Suprapubic skin (tissue), 4 donors: ENCODE measurements at regions not wholly inside any gene's neighbourhood (a gene's known extent, or its start where the extent isn't known, plus 50 kb on each side); places are given as distances from the start of the nearest gene placed in this dataset.

Experiments
- DNase-seq, 2 donors: peaks; one replicate each; pipeline ENCODE4 v3.0.0-alpha.2; 2019; ENCODE audit warnings: low spot score in 2 of 2
- H3K27ac ChIP-seq: fragments of 200-600 bp; sonication (generic); one replicate; pipeline ENCODE4 v1.5.1; 2019
- H3K27me3 ChIP-seq: fragments of 200-600 bp; sonication (generic); one replicate; pipeline ENCODE4 v1.5.1; 2019
- H3K36me3 ChIP-seq: fragments of 200-600 bp; sonication (generic); one replicate; pipeline ENCODE4 v1.5.1; 2019
- H3K4me1 ChIP-seq: fragments of 200-600 bp; sonication (generic); one replicate; pipeline ENCODE4 v1.5.1; 2019
- H3K4me3 ChIP-seq: fragments of 200-600 bp; sonication (generic); one replicate; pipeline ENCODE4 v1.5.1; 2019; ENCODE audit warnings: mild to moderate bottlenecking
- H3K9me3 ChIP-seq: fragments of 200-600 bp; sonication (generic); one replicate; pipeline ENCODE4 v1.5.1; 2019
- EP300 ChIP-seq: sonication (generic); formaldehyde crosslinking; IDR thresholded peaks from one replicate; pipeline ENCODE4 v1.6.1; 2017; ENCODE audit warnings: antibody characterized with exemption
- POLR2A ChIP-seq, 2 donors: fragments of 450-650 bp; IDR thresholded peaks; one replicate each; pipeline ENCODE4 v1.6.1; 2017; ENCODE audit warnings: antibody characterized with exemption in 2 of 2, mild to moderate bottlenecking in 2 of 2, moderate library complexity in 2 of 2
- POLR2AphosphoS5 ChIP-seq, 3 donors: sonication (generic); formaldehyde crosslinking; IDR thresholded peaks; one replicate each; pipeline ENCODE4 v1.6.1; 2017; ENCODE audit warnings: antibody characterized with exemption in 3 of 3
- WGBS: methylation state at CpG from one replicate; pipeline ENCODE4 v1.1.5; 2018; 5-methylcytosine and 5-hydroxymethylcytosine counted together
- TF ChIP-seq, protein P1 (sequence below), 2 donors: fragments of 200-600 bp in 1 of 2; fragments of 450-650 bp in 1 of 2; sonication (generic) in 1 of 2; IDR thresholded peaks; one replicate each; pipeline ENCODE4 v1.5.1; 2016 to 2019; ENCODE audit warnings: antibody characterized with exemption in 2 of 2, mild to moderate bottlenecking in 1 of 2, moderate library complexity in 1 of 2

DNA sequence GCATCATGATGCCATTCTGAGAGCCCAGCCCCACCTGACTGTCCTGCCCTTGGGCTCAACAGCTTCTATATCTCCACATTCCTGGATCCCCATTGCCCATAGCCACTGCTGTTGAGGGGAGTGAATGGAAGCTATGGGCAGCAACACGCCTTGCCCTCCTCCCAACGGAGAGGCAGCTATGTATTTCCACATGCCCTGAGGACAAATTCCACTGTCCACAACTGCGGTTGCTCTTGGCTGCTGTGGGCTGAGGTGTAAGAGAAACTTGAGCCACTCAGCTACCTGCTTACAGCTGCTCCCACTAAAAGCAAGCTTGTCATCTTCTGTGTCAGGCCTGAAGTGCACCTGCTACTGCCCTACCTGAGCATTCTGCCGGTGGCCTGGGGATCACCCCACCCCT is 222.9 kb downstream of the PSAT1 start:
- Histone ChIP-seq H3K4me3 (no peak overlapping the region), H3K27me3 (no peaks in the 10 kb centered on the region), H3K27ac (no peak overlapping the region), H3K36me3 (no peaks in the 10 kb centered on the region), H3K4me1 (no peaks in the 10 kb centered on the region), H3K9me3 (peaks cover 16% of the 10 kb centered on the region)
- DNase-seq = no peak
- no peak for TF ChIP-seq POLR2A (IDR thresholded peaks at IDR 0.05)
- no peak for TF ChIP-seq POLR2AphosphoS5 (IDR thresholded peaks at IDR 0.05)
- TF ChIP-seq, protein P1, sequence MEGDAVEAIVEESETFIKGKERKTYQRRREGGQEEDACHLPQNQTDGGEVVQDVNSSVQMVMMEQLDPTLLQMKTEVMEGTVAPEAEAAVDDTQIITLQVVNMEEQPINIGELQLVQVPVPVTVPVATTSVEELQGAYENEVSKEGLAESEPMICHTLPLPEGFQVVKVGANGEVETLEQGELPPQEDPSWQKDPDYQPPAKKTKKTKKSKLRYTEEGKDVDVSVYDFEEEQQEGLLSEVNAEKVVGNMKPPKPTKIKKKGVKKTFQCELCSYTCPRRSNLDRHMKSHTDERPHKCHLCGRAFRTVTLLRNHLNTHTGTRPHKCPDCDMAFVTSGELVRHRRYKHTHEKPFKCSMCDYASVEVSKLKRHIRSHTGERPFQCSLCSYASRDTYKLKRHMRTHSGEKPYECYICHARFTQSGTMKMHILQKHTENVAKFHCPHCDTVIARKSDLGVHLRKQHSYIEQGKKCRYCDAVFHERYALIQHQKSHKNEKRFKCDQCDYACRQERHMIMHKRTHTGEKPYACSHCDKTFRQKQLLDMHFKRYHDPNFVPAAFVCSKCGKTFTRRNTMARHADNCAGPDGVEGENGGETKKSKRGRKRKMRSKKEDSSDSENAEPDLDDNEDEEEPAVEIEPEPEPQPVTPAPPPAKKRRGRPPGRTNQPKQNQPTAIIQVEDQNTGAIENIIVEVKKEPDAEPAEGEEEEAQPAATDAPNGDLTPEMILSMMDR (IDR thresholded peaks at IDR 0.05) = no peak
- TF ChIP-seq EP300 = no peak
- WGBS = 70% methylated on average over 2 of the region's 4 CpGs

DNA sequence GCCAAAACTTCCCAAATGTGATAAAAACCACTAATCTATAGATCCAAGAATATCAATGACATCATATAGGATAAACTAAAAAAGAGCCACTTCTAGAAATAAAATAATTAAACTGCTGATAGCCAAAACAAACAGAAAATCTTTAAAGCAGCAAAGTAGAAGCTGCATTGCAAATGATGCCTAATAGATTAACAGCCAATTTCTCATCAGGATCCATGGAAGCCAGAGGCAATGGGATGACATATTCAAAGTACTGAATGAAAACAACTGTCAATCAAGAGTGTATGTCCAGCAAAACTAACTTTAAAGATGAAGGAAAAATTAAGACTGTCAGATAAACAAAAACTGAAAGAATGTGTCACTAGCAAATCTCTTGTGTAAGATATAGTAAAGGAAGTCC is 224.8 kb downstream of the PSAT1 start:
- no peak for DNase-seq
- Histone ChIP-seq H3K36me3 (no peaks in the 10 kb centered on the region), H3K27me3 (no peaks in the 10 kb centered on the region), H3K27ac (no peak overlapping the region), H3K4me3 (no peak overlapping the region), H3K4me1 (no peaks in the 10 kb centered on the region), H3K9me3 (peaks cover 16% of the 10 kb centered on the region)
- TF ChIP-seq POLR2AphosphoS5 (IDR thresholded peaks at IDR 0.05) = no peak
- TF ChIP-seq POLR2A (IDR thresholded peaks at IDR 0.05) = no peak

DNA sequence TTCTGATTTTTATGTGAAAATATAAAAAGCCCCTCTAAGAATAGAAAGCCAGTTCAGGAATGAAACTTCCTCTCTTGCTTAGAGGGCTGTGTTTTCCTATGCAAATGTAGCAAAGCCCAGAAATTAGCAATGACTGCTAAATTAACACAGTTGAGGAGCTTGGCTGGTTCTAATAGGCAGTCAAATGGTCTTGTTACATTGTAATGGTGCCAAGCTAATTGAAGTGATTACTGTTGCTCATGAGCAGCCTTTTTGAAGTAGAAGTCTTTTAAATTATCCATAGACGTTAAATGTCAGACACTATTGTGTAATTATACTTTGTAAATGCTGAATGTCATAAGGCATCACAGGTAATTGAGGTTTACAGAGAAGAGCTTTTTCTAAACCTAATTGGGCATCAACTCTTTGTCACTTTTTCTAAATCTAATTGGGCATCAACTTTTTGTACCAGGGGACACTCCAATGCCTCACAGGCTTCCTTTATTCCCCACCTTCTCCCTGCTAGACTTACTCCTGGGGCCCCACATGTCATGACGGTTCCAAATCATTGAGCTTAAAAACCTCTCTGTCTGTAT is 229.1 kb downstream of the PSAT1 start:
- no peak for DNase-seq
- H3K4me3 ChIP-seq = no peak overlapping the region
- no peaks in the 10 kb centered on the region for H3K4me1 ChIP-seq
- no peak overlapping the region for H3K27ac ChIP-seq
- TF ChIP-seq POLR2A (IDR thresholded peaks at IDR 0.05) (no peak), EP300 (no peak), POLR2AphosphoS5 (IDR thresholded peaks at IDR 0.05) (no peak)
- TF ChIP-seq, protein P1 (IDR thresholded peaks at IDR 0.05) = no peak
- H3K9me3 ChIP-seq = no peaks in the 10 kb centered on the region
- 82% methylated on average over 2 of the region's 2 CpGs for WGBS
- H3K36me3 ChIP-seq = no peaks in the 10 kb centered on the region
- no peaks in the 10 kb centered on the region for H3K27me3 ChIP-seq

DNA sequence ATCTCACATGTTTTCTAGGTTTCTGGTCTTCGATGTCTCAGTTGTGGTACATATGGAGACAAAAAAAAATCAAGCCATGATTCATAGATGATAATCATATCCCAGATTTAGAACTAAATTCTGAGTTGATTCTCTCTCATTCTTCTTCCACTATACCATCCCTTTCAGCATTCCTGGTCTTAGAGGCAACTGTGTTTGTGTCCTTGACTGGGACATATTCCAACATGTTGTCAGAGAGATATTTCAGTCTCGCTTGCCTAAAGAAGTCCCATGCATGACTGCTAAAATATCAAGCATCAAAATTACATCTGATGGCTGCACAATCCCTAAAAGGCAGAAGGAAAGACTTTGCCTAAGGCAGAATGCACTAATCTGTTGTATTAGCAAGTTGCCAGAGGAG is 236.6 kb downstream of the PSAT1 start:
- Histone ChIP-seq H3K27ac (no peak overlapping the region), H3K27me3 (no peaks in the 10 kb centered on the region), H3K4me1 (no peaks in the 10 kb centered on the region), H3K4me3 (no peak overlapping the region), H3K9me3 (no peaks in the 10 kb centered on the region), H3K36me3 (no peaks in the 10 kb centered on the region)
- no peak for DNase-seq
- TF ChIP-seq POLR2A (IDR thresholded peaks at IDR 0.05) (no peak), POLR2AphosphoS5 (IDR thresholded peaks at IDR 0.05) (no peak), EP300 (no peak)
- TF ChIP-seq, protein P1 (IDR thresholded peaks at IDR 0.05) = no peak
- 67% methylated on average over 2 of the region's 2 CpGs for WGBS

DNA sequence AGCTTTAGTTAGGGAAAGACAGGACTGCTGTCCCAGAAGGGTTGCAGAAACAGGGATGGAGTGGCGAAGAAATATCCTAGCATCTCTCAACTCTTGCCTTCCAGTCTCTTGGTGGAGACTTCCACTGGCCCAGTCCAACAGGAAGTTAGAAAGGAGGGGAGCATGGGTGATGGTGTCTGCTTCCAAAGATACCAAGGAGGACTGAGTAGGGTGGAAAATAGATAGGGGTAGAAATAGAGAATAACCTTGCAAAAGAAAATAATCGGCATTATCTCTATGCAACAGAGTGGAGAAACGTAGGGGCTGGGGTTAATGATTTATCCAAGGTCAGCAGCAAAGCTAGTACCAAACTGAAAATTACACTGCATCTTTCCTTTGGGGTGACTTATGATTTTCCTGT is 242.3 kb downstream of the PSAT1 start:
- no peaks in the 10 kb centered on the region for H3K36me3 ChIP-seq
- no peak for DNase-seq
- TF ChIP-seq POLR2AphosphoS5 (IDR thresholded peaks at IDR 0.05) (no peak), EP300 (no peak), POLR2A (IDR thresholded peaks at IDR 0.05) (no peak)
- TF ChIP-seq, protein P1 (IDR thresholded peaks at IDR 0.05) = no peak
- H3K27ac ChIP-seq = no peak overlapping the region
- WGBS = 92% methylated on average over 3 of the region's 3 CpGs
- H3K4me1 ChIP-seq = no peaks in the 10 kb centered on the region
- no peaks in the 10 kb centered on the region for H3K9me3 ChIP-seq
- H3K4me3 ChIP-seq = no peak overlapping the region
- H3K27me3 ChIP-seq = no peaks in the 10 kb centered on the region

DNA sequence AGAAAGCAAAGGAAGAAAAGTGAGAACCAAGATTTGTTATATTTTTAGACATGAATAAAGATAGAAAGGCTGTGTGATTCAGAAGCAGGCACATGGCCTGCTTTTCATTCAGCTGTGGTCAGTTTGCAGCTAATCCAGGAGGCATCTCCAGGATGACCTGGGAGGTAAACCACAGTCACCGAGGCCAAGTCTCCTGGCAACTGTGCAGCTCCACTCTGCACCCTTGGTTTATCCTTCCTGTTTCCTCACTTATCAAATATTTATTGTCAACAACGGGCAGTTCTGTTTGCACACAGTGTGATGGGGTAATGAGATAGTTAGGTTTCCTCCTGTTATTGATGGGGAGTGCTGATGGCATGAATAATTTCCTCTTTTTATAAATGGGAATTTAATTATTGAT is 243.0 kb downstream of the PSAT1 start:
- H3K27me3 ChIP-seq = no peaks in the 10 kb centered on the region
- H3K4me3 ChIP-seq = no peak overlapping the region
- no peaks in the 10 kb centered on the region for H3K9me3 ChIP-seq
- H3K27ac ChIP-seq = no peak overlapping the region
- no peak for DNase-seq
- H3K36me3 ChIP-seq = no peaks in the 10 kb centered on the region
- H3K4me1 ChIP-seq = no peaks in the 10 kb centered on the region
- WGBS = 55% methylated on average over 2 of the region's 2 CpGs
- TF ChIP-seq EP300 (no peak), POLR2A (IDR thresholded peaks at IDR 0.05) (no peak)
- TF ChIP-seq, protein P1 (IDR thresholded peaks at IDR 0.05) = no peak
